LNCaP clone FGC (cell line): ENCODE measurements at regions not wholly inside any gene's neighbourhood (a gene's known extent, or its start where the extent isn't known, plus 50 kb on each side); places are given as distances from the start of the nearest gene placed in this dataset.

Experiments
- DNase-seq: peaks from one replicate; pipeline ENCODE4 v3.0.0-alpha.2; 2011; ENCODE audit warnings: low read depth
- H3K4me3 ChIP-seq: 2 replicates; pipeline ENCODE4 v1.5.1; 2011; ENCODE audit warnings: mild to moderate bottlenecking, low read depth, low read length, control low read depth
- CTCF ChIP-seq: IDR thresholded peaks from 2 replicates; pipeline ENCODE4 v1.5.1; 2012; ENCODE audit warnings: mild to moderate bottlenecking; ENCODE audit not compliant: control insufficient read depth, insufficient read depth; ENCODE audit errors: extremely low read depth

DNA sequence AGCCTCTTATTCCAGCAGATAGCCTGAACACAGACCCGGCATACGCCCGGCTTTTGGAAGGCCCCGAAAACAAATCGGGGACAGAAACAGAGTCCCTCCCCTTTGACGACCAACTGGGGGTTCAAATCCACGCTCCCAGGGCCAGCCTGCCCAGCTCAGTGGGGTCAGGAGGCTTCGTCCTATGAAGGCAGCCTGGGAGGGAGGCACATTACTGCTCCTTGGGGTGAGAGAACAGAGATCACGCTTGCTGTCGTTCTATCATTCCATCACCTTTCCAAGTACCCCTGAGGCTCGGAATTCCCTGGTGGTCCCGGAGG is 208.8 kb upstream of the SALL3 start:
- TF ChIP-seq CTCF, result no peak
- no peak for DNase-seq
- H3K4me3 ChIP-seq, result no peak overlapping the region

GRCh38 chr18:78771496-78772359 is 207.9 kb upstream of the SALL3 start:
- DNase-seq, result no peak
- H3K4me3 ChIP-seq, result no peak overlapping the region
- no peak for TF ChIP-seq CTCF

DNA sequence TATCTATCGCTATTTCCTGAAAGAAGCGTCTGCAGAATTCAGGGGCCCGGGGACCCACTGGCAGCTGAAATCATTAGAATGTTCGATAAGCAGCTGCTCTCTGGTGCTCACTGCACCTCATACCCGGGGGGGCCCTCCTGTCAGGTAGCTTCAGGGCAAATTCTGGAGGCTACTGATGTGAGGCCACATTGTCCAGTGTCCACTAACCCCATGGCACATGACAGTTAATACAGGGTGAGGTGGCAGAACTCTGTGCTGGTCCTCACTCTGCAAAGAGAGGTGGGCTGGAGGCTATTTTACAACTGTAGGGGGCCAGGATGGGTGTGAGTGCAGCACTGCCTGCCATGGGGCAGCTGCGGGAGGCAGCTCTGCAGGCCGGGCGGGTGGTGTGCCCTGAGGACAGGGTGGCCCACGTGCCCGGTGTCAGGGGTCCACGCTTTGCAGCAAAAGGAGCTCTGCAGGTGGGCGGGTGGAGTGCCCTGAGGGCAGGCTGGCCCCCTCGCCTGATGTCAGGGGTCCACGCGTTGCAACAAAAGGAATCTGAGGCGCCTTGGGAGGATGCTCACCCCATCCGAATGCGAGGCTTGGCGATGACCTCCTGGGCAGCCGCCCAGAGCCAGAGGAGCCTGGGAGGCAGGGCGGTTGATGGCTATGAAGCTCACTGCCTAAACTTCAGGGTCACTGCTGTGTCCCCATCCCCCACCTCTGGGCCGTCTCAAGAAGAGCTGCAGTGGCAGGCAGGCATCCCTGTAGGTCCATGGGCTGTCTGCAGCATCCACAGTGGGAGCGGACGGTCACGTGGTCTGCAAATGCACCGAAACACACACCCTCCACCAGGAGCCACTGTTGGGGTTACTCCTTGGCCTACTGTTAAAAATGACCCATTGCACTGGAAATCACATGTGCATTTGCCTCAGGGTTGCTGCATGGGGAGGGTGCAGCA is 207.0 kb upstream of the SALL3 start:
- no peak for TF ChIP-seq CTCF
- DNase-seq, result no peak
- H3K4me3 ChIP-seq, result no peak overlapping the region

DNA sequence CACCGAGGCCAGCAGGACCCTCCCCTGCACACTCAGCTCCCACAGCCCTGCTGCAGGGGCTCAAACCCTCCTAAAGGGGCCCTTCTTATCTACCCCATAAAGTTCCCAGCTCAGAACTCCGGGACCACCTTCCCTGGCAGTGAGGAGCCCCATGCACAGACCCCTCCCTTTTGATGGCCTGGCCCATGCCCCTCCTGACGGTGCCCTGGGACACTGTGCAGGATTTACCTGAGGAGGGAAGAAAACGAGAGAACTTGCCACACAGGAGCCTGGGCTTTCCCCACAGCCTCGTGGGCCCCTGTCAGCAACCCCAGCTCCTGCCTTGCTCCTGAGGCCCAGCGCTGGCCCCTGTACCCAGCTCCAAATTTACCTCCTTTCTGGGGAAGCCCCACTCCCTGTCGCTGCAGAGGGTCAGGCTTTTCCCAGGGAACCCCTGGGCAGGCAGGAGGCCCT is 206.3 kb upstream of the SALL3 start:
- TF ChIP-seq CTCF, result no peak
- H3K4me3 ChIP-seq, result no peak overlapping the region
- DNase-seq, result no peak

- H3K4me3 ChIP-seq, result no peak overlapping the region
- TF ChIP-seq CTCF, result no peak
- no peak for DNase-seq
Measured at GRCh38 chr18:78773819-78774218, 205.8 kb upstream of the SALL3 start.

DNA sequence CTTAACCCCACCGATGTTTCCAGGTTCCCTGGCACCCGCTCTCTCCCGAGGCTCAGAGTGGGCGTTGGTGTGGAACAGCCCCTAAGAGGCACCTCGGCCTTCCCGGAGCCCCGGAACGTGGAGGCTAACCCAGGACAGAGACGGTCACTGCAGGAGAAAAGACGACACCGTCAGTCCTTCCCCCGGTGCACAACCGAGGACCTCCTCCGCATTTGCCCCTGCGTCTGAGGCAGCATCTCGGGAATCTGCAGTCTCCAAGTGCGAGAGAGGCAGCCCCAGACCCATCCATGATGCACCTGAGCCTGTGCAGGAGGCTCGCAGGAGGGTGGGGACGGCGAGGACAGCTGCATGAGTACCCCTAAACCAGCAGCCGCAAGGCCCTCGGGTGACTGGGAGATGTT is 204.9 kb upstream of the SALL3 start:
- no peak overlapping the region for H3K4me3 ChIP-seq
- DNase-seq, result no peak
- no peak for TF ChIP-seq CTCF
